ENCODE measurements at regions not wholly inside any gene's neighbourhood (a gene's known extent, or its start where the extent isn't known, plus 50 kb on each side); places are given as distances from the start of the nearest gene placed in this dataset.

GRCh38 chr1:238176441-238176840, 285.7 kb upstream of the ZP4 start:
- no peaks in the 10 kb centered on the region for H3K79me2 ChIP-seq (ENCODE audit: insufficient read depth, low read depth, low read length)
- TF ChIP-seq CTCF (conservative IDR thresholded peaks at IDR 0.05; ENCODE audit: low read length) (no peak), EZH2phosphoT487 (IDR thresholded peaks at IDR 0.05; ENCODE audit: borderline replicate concordance, low read depth, low read length) (no peak)
- intact Hi-C loops (cut with micrococcal nuclease; ENCODE audit: unreplicated experiment) = no loop called here
- no peaks in the 10 kb centered on the region for H3K36me3 ChIP-seq (ENCODE audit: insufficient read depth, low read length)
- CTCF ChIA-PET (ENCODE audit: unreplicated experiment) = no interaction called here
- H3K4me1 ChIP-seq (ENCODE audit: insufficient read depth, low read length, poor library complexity, severe bottlenecking) = no peaks in the 10 kb centered on the region
- no peak overlapping the region for H3K4me2 ChIP-seq (ENCODE audit: low read length)
- no peak for DNase-seq (ENCODE audit: low spot score)
- H3K4me3 ChIP-seq (ENCODE audit: low read depth, low read length, poor library complexity, severe bottlenecking) = no peak overlapping the region
- no peaks in the 10 kb centered on the region for H3K9me3 ChIP-seq (ENCODE audit: low read length)
- no peaks in the 10 kb centered on the region for H3K9me2 ChIP-seq (ENCODE audit: insufficient read depth, low read length)
- no peak overlapping the region for H2AFZ ChIP-seq (ENCODE audit: low read length)
- POLR2A ChIA-PET = no interaction called here
- no peaks in the 10 kb centered on the region for H4K20me1 ChIP-seq (ENCODE audit: insufficient read depth, low read length)
- BruUV-seq (replicated peaks) = no TSS peak
- no peak overlapping the region for H3K27ac ChIP-seq (ENCODE audit: low read depth, low read length, poor library complexity, severe bottlenecking)

GRCh38 chr1:238171985-238172384, 281.3 kb upstream of the ZP4 start:
- no peak overlapping the region for H3K4me2 ChIP-seq (ENCODE audit: low read length)
- BruUV-seq (replicated peaks) = no TSS peak
- no peaks in the 10 kb centered on the region for H3K79me2 ChIP-seq (ENCODE audit: insufficient read depth, low read depth, low read length)
- H3K36me3 ChIP-seq (ENCODE audit: insufficient read depth, low read length) = no peaks in the 10 kb centered on the region
- H3K4me3 ChIP-seq (ENCODE audit: low read depth, low read length, poor library complexity, severe bottlenecking) = no peak overlapping the region
- H3K9me2 ChIP-seq (ENCODE audit: insufficient read depth, low read length) = no peaks in the 10 kb centered on the region
- no peak overlapping the region for H3K27ac ChIP-seq (ENCODE audit: low read depth, low read length, poor library complexity, severe bottlenecking)
- DNase-seq (ENCODE audit: low spot score) = no peak
- H4K20me1 ChIP-seq (ENCODE audit: insufficient read depth, low read length) = no peaks in the 10 kb centered on the region
- no peaks in the 10 kb centered on the region for H3K4me1 ChIP-seq (ENCODE audit: insufficient read depth, low read length, poor library complexity, severe bottlenecking)
- H3K9me3 ChIP-seq (ENCODE audit: low read length) = no peaks in the 10 kb centered on the region
- ChIA-PET CTCF (ENCODE audit: unreplicated experiment) (no interaction called here), POLR2A (no interaction called here)
- TF ChIP-seq CTCF (conservative IDR thresholded peaks at IDR 0.05; ENCODE audit: low read length) (no peak), EZH2phosphoT487 (IDR thresholded peaks at IDR 0.05; ENCODE audit: borderline replicate concordance, low read depth, low read length) (no peak)
- intact Hi-C loops (cut with micrococcal nuclease; ENCODE audit: unreplicated experiment) = no loop called here
- H2AFZ ChIP-seq (ENCODE audit: low read length) = no peak overlapping the region

GRCh38 chr1:238161955-238162354, 271.2 kb upstream of the ZP4 start:
- no peak overlapping the region for H2AFZ ChIP-seq (ENCODE audit: low read length)
- no peak overlapping the region for H3K4me3 ChIP-seq (ENCODE audit: low read depth, low read length, poor library complexity, severe bottlenecking)
- H3K9me2 ChIP-seq (ENCODE audit: insufficient read depth, low read length) = no peaks in the 10 kb centered on the region
- ChIA-PET CTCF (ENCODE audit: unreplicated experiment) (no interaction called here), POLR2A (no interaction called here)
- H3K9me3 ChIP-seq (ENCODE audit: low read length) = no peaks in the 10 kb centered on the region
- no peak overlapping the region for H3K27ac ChIP-seq (ENCODE audit: low read depth, low read length, poor library complexity, severe bottlenecking)
- no peak for DNase-seq (ENCODE audit: low spot score)
- H3K79me2 ChIP-seq (ENCODE audit: insufficient read depth, low read depth, low read length) = no peaks in the 10 kb centered on the region
- no peak overlapping the region for H3K4me2 ChIP-seq (ENCODE audit: low read length)
- no peaks in the 10 kb centered on the region for H3K4me1 ChIP-seq (ENCODE audit: insufficient read depth, low read length, poor library complexity, severe bottlenecking)
- BruUV-seq (replicated peaks) = no TSS peak
- TF ChIP-seq CTCF (conservative IDR thresholded peaks at IDR 0.05; ENCODE audit: low read length) = no peak
- no peak for TF ChIP-seq EZH2phosphoT487 (IDR thresholded peaks at IDR 0.05; ENCODE audit: borderline replicate concordance, low read depth, low read length)
- intact Hi-C loops (cut with micrococcal nuclease; ENCODE audit: unreplicated experiment) = no loop called here
- no peaks in the 10 kb centered on the region for H3K36me3 ChIP-seq (ENCODE audit: insufficient read depth, low read length)
- H4K20me1 ChIP-seq (ENCODE audit: insufficient read depth, low read length) = no peaks in the 10 kb centered on the region

All from OCI-LY7 (cell line).